A549 (cell line): ENCODE measurements at regions not wholly inside any gene's neighbourhood (a gene's known extent, or its start where the extent isn't known, plus 50 kb on each side); places are given as distances from the start of the nearest gene placed in this dataset.

Experiments used
- CBX8 ChIP-seq: fragments of 200-600 bp; sonication (generic); IDR thresholded peaks from 2 replicates; pipeline ENCODE4 v1.6.1; 2016
- CTCF ChIP-seq: fragments of >200 bp; sonication (Bioruptor Twin); formaldehyde crosslinking; IDR thresholded peaks from 3 replicates; pipeline ENCODE4 v1.5.1; 2016
- EP300 ChIP-seq, 2 experiments: fragments of >200 bp; sonication (Bioruptor Twin); formaldehyde crosslinking; IDR thresholded peaks; 2 replicates in 1 of 2; 3 replicates in 1 of 2; pipeline ENCODE4 v1.6.1; 2016 to 2017
- ESRRA ChIP-seq: fragments of 150-350 bp; IDR thresholded peaks from 2 replicates; pipeline ENCODE4 v1.6.1; 2014; ENCODE audit warnings: mild to moderate bottlenecking, low read length, borderline replicate concordance
- HEYL ChIP-seq: fragments of 250-450 bp; sonication (Bioruptor Pico); IDR thresholded peaks from 2 replicates; pipeline ENCODE4 v1.8.0; 2021; ENCODE audit warnings: mild to moderate bottlenecking, moderate library complexity
- HMGXB4 ChIP-seq: fragments of 250-450 bp; sonication (Bioruptor Pico); IDR thresholded peaks from 2 replicates; pipeline ENCODE4 v1.5.0; 2021; ENCODE audit warnings: mild to moderate bottlenecking, moderate library complexity, borderline replicate concordance
- NPAS2 ChIP-seq: fragments of 250-450 bp; sonication (Bioruptor Pico); IDR thresholded peaks from 2 replicates; pipeline ENCODE4 v1.8.0; 2022; ENCODE audit warnings: mild to moderate bottlenecking, moderate library complexity, borderline replicate concordance
- NR3C1 ChIP-seq: fragments of >200 bp; sonication (Bioruptor Twin); formaldehyde crosslinking; IDR thresholded peaks from 3 replicates; pipeline ENCODE4 v1.6.1; 2017
- PBX3 ChIP-seq: IDR thresholded peaks from 2 replicates; pipeline ENCODE4 v1.6.1; 2012
- POLR2A ChIP-seq: IDR thresholded peaks from 2 replicates; pipeline ENCODE4 v1.6.1; 2012; ENCODE audit warnings: mild to moderate bottlenecking, low read length
- TF ChIP-seq, protein P1 (sequence below): fragments of >200 bp; sonication (Bioruptor Twin); formaldehyde crosslinking; IDR thresholded peaks from 3 replicates; pipeline ENCODE4 v1.6.1; 2016

- TF ChIP-seq HMGXB4 (no peak), CTCF (no peak), PBX3 (no peak), ESRRA (no peak), HEYL (CRISPR knock-in tag) (no peak), POLR2A (no peak), NR3C1 (no peak), EP300 (IDR thresholded peaks at IDR 0.05) (no peak), NPAS2 (CRISPR knock-in tag) (no peak), CBX8 (no peak)
- TF ChIP-seq, protein P1, sequence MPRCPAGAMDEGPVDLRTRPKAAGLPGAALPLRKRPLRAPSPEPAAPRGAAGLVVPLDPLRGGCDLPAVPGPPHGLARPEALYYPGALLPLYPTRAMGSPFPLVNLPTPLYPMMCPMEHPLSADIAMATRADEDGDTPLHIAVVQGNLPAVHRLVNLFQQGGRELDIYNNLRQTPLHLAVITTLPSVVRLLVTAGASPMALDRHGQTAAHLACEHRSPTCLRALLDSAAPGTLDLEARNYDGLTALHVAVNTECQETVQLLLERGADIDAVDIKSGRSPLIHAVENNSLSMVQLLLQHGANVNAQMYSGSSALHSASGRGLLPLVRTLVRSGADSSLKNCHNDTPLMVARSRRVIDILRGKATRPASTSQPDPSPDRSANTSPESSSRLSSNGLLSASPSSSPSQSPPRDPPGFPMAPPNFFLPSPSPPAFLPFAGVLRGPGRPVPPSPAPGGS = no peak
Measured at GRCh38 chr3:190764231-190765134, 98.0 kb downstream of the GMNC start.
